Fibroblast of lung (primary cell): ENCODE measurements at regions not wholly inside any gene's neighbourhood (a gene's known extent, or its start where the extent isn't known, plus 50 kb on each side); places are given as distances from the start of the nearest gene placed in this dataset.

Experiments used
- DNase-seq, 2 donors: peaks; one replicate each; pipeline versions ENCODE4 v3.0.0 to v3.0.0-alpha.2; 2010; ENCODE audit warnings: low read depth in 2 of 2
- H2AFZ ChIP-seq: 2 replicates; pipeline ENCODE4 v1.5.1; 2012; ENCODE audit warnings: low read length, control low read depth, inconsistent platforms
- H3K27ac ChIP-seq: 2 replicates; pipeline ENCODE4 v1.5.1; 2011; ENCODE audit warnings: low read length, control low read depth; ENCODE audit not compliant: insufficient read depth
- H3K27me3 ChIP-seq: 2 replicates; pipeline ENCODE4 v1.5.1; 2011; ENCODE audit warnings: mild to moderate bottlenecking, low read length; ENCODE audit not compliant: control insufficient read depth, insufficient read depth
- H3K36me3 ChIP-seq: 2 replicates; pipeline ENCODE4 v1.5.1; 2011; ENCODE audit warnings: low read length; ENCODE audit not compliant: control insufficient read depth, insufficient read depth
- H3K4me1 ChIP-seq: 2 replicates; pipeline ENCODE4 v1.5.1; 2011; ENCODE audit warnings: low read length; ENCODE audit not compliant: control insufficient read depth, insufficient read depth; ENCODE audit errors: extremely low read depth
- H3K4me2 ChIP-seq: 2 replicates; pipeline ENCODE4 v1.5.1; 2011; ENCODE audit warnings: low read length, control low read depth; ENCODE audit not compliant: insufficient read depth; ENCODE audit errors: extremely low read depth
- H3K4me3 ChIP-seq, 4 experiments: fragments of 200-600 bp in 1 of 4; sonication (generic) in 1 of 4; replicated peaks in 1 of 4; 2 replicates each; pipeline ENCODE4 v1.5.1; 2011 to 2016; ENCODE audit warnings: low read length in 4 of 4, low read depth in 3 of 4, mild to moderate bottlenecking in 3 of 4, control low read depth in 2 of 4, inconsistent platforms in 1 of 4, mixed read lengths in 1 of 4; ENCODE audit not compliant: insufficient read depth in 1 of 4; ENCODE audit errors: control extremely low read depth in 1 of 4
- H3K79me2 ChIP-seq: 2 replicates; pipeline ENCODE4 v1.5.1; 2012; ENCODE audit warnings: mild to moderate bottlenecking, low read length, inconsistent platforms; ENCODE audit not compliant: control insufficient read depth, insufficient read depth
- H3K9ac ChIP-seq: 2 replicates; pipeline ENCODE4 v1.5.1; 2011; ENCODE audit warnings: mild to moderate bottlenecking, low read length, control low read depth; ENCODE audit not compliant: insufficient read depth
- H3K9me3 ChIP-seq: 2 replicates; pipeline ENCODE4 v1.5.1; 2012; ENCODE audit warnings: low read depth, low read length; ENCODE audit not compliant: control insufficient read depth, insufficient read depth
- H4K20me1 ChIP-seq: 2 replicates; pipeline ENCODE4 v1.5.1; 2011; ENCODE audit warnings: low read length; ENCODE audit not compliant: control insufficient read depth, insufficient read depth; ENCODE audit errors: extremely low read depth
- CTCF ChIP-seq, 2 donors: IDR thresholded peaks in 1 of 2; conservative IDR thresholded peaks in 1 of 2; 1 replicate in 1 of 2; 2 replicates in 1 of 2; pipeline ENCODE4 v1.5.1; 2011 to 2012; ENCODE audit warnings: low read length in 2 of 2, control low read depth in 1 of 2, inconsistent platforms in 1 of 2, low read depth in 1 of 2, mild to moderate bottlenecking in 1 of 2
- EZH2 ChIP-seq: IDR thresholded peaks from 2 replicates; pipeline ENCODE4 v1.5.1; 2012; ENCODE audit warnings: low read length, control low read depth, mild to moderate bottlenecking; ENCODE audit errors: missing control alignments

DNA sequence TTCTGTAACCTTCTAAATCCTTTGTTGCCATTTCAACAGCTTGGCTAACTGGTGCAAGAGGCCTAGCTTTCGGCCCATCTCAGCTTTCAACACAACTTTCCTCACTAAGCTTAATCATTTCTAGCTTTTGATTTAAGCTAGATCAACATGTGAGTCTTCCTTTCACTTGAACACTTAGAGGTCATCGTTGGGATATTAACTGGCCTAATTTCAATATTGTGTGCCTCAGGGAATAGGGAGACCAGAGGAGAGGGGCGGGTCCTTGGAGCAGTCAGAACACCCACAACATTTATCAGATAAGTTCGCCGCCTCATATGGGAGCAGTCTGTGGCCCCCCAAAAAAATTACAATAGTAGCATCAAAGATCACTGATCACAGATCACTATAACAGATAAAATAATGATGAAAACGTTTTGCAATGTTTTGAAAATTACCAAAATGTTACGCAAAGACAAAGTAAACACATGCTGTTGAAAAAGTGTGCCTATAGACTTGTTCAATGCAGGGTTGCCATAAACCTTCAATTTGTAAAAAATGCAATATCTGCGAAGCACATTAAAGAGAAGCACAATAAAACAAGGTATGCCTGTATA, 66.8 kb upstream of the PCSK1 start:
- Histone ChIP-seq H3K9ac (no peak overlapping the region), H4K20me1 (no peaks in the 10 kb centered on the region), H3K27ac (no peak overlapping the region), H3K4me1 (no peaks in the 10 kb centered on the region), H3K4me2 (no peak overlapping the region), H3K9me3 (no peaks in the 10 kb centered on the region), H3K4me3 (no peak overlapping the region), H3K27me3 (no peaks in the 10 kb centered on the region), H3K79me2 (no peaks in the 10 kb centered on the region), H2AFZ (no peak overlapping the region), H3K36me3 (no peaks in the 10 kb centered on the region)
- TF ChIP-seq CTCF (conservative IDR thresholded peaks at IDR 0.05 in 1 of 2, IDR thresholded peaks at IDR 0.05 in 1 of 2; ENCODE audit: low read depth in 1 of 2, low read length in 2 of 2) (no peak), EZH2 (no peak)
- no peak for DNase-seq

DNA sequence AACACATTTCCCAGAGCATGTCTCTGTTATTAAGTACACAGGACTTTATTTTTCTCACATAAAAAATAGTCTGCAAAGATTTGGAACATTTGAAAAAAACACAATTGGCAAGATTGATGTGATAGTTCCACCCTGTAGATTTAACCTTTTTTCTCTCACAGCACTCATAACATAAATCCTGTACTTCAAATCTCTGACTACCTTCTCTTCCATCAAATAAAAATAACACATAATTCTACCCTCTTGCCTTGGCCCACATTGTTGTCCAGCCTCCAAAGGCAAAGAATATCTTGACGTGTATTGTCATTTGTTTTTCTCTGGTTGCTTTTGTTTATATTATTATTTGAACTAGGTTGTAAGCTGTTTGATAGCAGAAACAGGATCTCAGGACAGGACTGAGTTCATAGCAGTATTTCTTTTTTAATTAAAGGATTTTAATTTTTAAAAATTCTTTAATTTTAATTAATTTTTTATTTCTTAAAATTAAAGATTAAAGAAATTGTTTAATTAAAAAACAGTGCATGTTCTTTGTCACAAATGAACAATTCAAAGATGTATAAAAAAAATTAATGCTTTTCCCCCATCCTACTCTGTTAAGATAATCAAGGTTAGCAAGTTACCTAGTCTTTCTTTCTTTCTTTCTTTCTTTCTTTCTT, 69.1 kb upstream of the PCSK1 start:
- no peaks in the 10 kb centered on the region for H3K27me3 ChIP-seq
- no peaks in the 10 kb centered on the region for H3K36me3 ChIP-seq
- no peak overlapping the region for H3K27ac ChIP-seq
- no peak overlapping the region for H2AFZ ChIP-seq
- no peak overlapping the region for H3K4me2 ChIP-seq
- H3K79me2 ChIP-seq, result no peaks in the 10 kb centered on the region
- DNase-seq, result no peak
- no peaks in the 10 kb centered on the region for H3K4me1 ChIP-seq
- H3K9ac ChIP-seq, result no peak overlapping the region
- H4K20me1 ChIP-seq, result no peaks in the 10 kb centered on the region
- no peak overlapping the region for H3K4me3 ChIP-seq
- TF ChIP-seq EZH2 (no peak), CTCF (conservative IDR thresholded peaks at IDR 0.05 in 1 of 2, IDR thresholded peaks at IDR 0.05 in 1 of 2; ENCODE audit: low read depth in 1 of 2, low read length in 2 of 2) (no peak)
- H3K9me3 ChIP-seq, result no peaks in the 10 kb centered on the region

DNA sequence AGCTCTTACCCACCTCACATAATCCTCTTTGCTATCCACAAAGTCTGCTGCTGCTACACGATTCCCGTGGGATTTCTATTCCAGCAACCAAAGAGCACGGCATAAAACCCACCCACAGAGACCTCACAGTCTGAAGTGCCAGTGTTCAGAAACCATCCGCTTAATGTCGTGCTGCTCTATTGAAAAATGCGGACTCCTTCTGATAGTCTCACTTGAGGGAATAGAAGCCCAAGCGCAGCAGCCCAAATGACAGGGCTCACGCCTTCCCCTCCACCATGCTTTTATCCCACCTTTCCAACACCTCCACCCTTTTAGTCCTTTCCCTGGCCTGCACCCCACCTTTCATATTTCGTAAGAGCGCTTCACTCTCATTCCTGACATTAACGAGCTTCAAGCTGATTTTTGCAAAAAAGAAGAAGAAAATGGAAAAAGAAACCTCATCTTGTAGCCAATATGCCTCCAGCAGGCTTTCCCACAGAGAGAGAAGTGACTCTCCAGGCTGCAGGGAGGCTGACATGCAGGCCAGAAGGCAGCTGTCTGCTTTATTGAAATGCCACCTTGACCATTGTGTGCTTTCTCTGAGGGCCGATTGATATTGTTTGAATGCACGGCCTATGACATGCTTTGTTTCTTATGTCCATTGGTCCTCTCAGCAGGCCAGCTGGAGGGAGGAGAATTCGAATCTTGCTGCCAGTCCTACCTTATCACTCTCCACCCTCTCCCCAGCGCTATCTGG, 70.6 kb upstream of the PCSK1 start:
- no peak overlapping the region for H3K4me2 ChIP-seq
- TF ChIP-seq CTCF (conservative IDR thresholded peaks at IDR 0.05 in 1 of 2, IDR thresholded peaks at IDR 0.05 in 1 of 2; ENCODE audit: low read depth in 1 of 2, low read length in 2 of 2) (no peak), EZH2 (no peak)
- no peak overlapping the region for H2AFZ ChIP-seq
- no peak overlapping the region for H3K9ac ChIP-seq
- no peaks in the 10 kb centered on the region for H3K4me1 ChIP-seq
- no peak overlapping the region for H3K4me3 ChIP-seq
- no peaks in the 10 kb centered on the region for H4K20me1 ChIP-seq
- H3K36me3 ChIP-seq, result no peaks in the 10 kb centered on the region
- no peak for DNase-seq
- no peaks in the 10 kb centered on the region for H3K79me2 ChIP-seq
- no peaks in the 10 kb centered on the region for H3K27me3 ChIP-seq
- no peak overlapping the region for H3K27ac ChIP-seq
- H3K9me3 ChIP-seq, result no peaks in the 10 kb centered on the region
